ENCODE measurements at regions not wholly inside any gene's neighbourhood (a gene's known extent, or its start where the extent isn't known, plus 50 kb on each side); places are given as distances from the start of the nearest gene placed in this dataset.

DNA sequence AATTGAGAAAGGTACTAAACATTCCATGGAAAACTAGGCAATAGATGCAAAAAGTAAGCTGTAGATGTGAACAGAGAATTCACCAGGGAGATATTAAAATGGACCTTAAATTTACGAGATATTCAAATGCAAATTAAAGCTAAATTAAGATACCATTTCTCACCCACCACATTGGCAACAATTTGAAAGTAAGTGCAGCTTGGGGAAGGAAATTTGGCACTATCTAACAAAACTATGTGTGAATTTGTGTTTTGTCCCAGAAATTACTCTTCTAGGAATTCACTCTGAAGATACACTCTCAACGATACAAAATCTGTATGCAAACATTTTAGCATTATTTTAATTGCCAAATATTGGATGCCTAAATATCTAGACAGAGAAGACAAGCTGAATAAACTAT is 178.2 kb upstream of the SORCS1 start:
- TF ChIP-seq, protein P1, sequence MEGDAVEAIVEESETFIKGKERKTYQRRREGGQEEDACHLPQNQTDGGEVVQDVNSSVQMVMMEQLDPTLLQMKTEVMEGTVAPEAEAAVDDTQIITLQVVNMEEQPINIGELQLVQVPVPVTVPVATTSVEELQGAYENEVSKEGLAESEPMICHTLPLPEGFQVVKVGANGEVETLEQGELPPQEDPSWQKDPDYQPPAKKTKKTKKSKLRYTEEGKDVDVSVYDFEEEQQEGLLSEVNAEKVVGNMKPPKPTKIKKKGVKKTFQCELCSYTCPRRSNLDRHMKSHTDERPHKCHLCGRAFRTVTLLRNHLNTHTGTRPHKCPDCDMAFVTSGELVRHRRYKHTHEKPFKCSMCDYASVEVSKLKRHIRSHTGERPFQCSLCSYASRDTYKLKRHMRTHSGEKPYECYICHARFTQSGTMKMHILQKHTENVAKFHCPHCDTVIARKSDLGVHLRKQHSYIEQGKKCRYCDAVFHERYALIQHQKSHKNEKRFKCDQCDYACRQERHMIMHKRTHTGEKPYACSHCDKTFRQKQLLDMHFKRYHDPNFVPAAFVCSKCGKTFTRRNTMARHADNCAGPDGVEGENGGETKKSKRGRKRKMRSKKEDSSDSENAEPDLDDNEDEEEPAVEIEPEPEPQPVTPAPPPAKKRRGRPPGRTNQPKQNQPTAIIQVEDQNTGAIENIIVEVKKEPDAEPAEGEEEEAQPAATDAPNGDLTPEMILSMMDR (IDR thresholded peaks at IDR 0.05 in 8 of 11, conservative IDR thresholded peaks at IDR 0.05 in 3 of 11), result no peak
- no peak for TF ChIP-seq POLR2AphosphoS5 (IDR thresholded peaks at IDR 0.05)
- no peak for TF ChIP-seq POLR2A (IDR thresholded peaks at IDR 0.05)

All from spleen (tissue), 7 donors.